Fibroblast of lung (primary cell): ENCODE measurements at regions not wholly inside any gene's neighbourhood (a gene's known extent, or its start where the extent isn't known, plus 50 kb on each side); places are given as distances from the start of the nearest gene placed in this dataset.

Experiments
- CTCF ChIP-seq, 2 donors: IDR thresholded peaks in 1 of 2; conservative IDR thresholded peaks in 1 of 2; 1 replicate in 1 of 2; 2 replicates in 1 of 2; pipeline ENCODE4 v1.5.1; 2011 to 2012; ENCODE audit warnings: low read length in 2 of 2, control low read depth in 1 of 2, inconsistent platforms in 1 of 2, low read depth in 1 of 2, mild to moderate bottlenecking in 1 of 2
- EZH2 ChIP-seq: IDR thresholded peaks from 2 replicates; pipeline ENCODE4 v1.5.1; 2012; ENCODE audit warnings: low read length, control low read depth, mild to moderate bottlenecking; ENCODE audit errors: missing control alignments

GRCh38 chr5:118430076-118430475 is 558.3 kb downstream of the DTWD2 start:
- TF ChIP-seq EZH2: no peak
- TF ChIP-seq CTCF (conservative IDR thresholded peaks at IDR 0.05 in 1 of 2, IDR thresholded peaks at IDR 0.05 in 1 of 2; ENCODE audit: low read depth in 1 of 2, low read length in 2 of 2): no peak
